T-helper 2 cell treated with Interferon-gamma antibody and Interleukin-4, amounts not matched to agents 5 μg/mL and 100 μg/mL, for 36 hours (primary cell): ENCODE measurements at regions not wholly inside any gene's neighbourhood (a gene's known extent, or its start where the extent isn't known, plus 50 kb on each side); places are given as distances from the start of the nearest gene placed in this dataset.

ENCODE experiments used
- DNase-seq: peaks from one replicate; pipeline ENCODE4 v3.0.0; 2021; ENCODE audit warnings: low spot score
- H3K27ac Mint-ChIP-seq: one replicate; pipeline ENCODE4 v1.8.0; 2021; ENCODE audit warnings: mild to moderate bottlenecking, mixed read lengths
- H3K27me3 Mint-ChIP-seq: one replicate; pipeline ENCODE4 v1.8.0; 2021; ENCODE audit warnings: low read depth, mixed read lengths
- H3K36me3 Mint-ChIP-seq: one replicate; pipeline ENCODE4 v1.8.0; 2021; ENCODE audit warnings: low read depth, mixed read lengths
- H3K4me1 Mint-ChIP-seq: one replicate; pipeline ENCODE4 v1.8.0; 2021; ENCODE audit warnings: low read depth, mixed read lengths
- H3K4me3 Mint-ChIP-seq: one replicate; pipeline ENCODE4 v1.8.0; 2022; ENCODE audit warnings: mild to moderate bottlenecking, moderate library complexity, mixed read lengths
- H3K9me3 Mint-ChIP-seq: one replicate; pipeline ENCODE4 v1.8.0; 2021; ENCODE audit warnings: mixed read lengths

DNA sequence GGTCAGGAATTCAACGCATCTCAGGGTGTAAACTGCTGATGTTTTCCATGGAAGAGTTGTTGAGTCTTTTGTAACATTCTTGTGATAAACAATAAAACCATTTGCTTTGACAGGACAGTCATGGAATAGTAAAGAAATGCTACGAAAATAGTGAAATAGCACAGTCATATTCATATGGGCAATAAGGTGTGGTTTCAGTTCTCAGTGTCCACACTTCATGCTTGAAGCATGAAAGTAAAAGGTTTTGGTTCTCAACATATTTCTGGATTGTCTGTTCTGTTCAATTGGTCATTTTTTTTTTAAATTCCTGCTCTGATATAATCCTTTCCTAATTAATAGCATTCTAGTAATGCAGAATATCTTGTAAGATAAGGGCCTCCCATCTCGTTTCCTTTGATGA is 467.6 kb upstream of the ZNF608 start:
- no peak overlapping the region for H3K27ac Mint-ChIP-seq
- H3K4me3 Mint-ChIP-seq = no peak overlapping the region
- H3K27me3 Mint-ChIP-seq = no peaks in the 10 kb centered on the region
- no peak for DNase-seq
- H3K36me3 Mint-ChIP-seq = no peaks in the 10 kb centered on the region
- peaks cover 8% of the 10 kb centered on the region for H3K9me3 Mint-ChIP-seq
- H3K4me1 Mint-ChIP-seq = no peaks in the 10 kb centered on the region

DNA sequence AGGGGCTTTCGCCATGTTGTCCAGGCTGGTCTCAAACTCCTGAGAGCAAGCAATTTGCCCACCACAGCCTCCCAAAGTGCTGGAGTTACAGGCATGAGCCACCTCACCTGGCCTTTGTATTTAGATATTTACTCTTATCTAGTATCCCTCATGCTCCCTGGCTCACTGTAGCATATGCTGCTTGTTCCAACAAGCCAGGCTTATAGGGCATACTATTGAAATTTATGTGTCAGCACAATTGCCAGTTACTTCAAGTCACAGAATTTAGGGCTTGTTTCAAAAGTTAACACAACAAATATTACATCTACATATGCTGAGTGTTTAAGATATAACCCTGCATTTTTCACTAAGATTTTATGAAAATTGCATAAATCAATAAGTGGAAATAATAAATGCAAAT is 469.2 kb upstream of the ZNF608 start:
- Mint-ChIP-seq H3K4me1 (no peaks in the 10 kb centered on the region), H3K27ac (no peak overlapping the region), H3K9me3 (peaks cover 4% of the 10 kb centered on the region), H3K4me3 (no peak overlapping the region), H3K27me3 (no peaks in the 10 kb centered on the region), H3K36me3 (no peaks in the 10 kb centered on the region)
- DNase-seq = no peak

DNA sequence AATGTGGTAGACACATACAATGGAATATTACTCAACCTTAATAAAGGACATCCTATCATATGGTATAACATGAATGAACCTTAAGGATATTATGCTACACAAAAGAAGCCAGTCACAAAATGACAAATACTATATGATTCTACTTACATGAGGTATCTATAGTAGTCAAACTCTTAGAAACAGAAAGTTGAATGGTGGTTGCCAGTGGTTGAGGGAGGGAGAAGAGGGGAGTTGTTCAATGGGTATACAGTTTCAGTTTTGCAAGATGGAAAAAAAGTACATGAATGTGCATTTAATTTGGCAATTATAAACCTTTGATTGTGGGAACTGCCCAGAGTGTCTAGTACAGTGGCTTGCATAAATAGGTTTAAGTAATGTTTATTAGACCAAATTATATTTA is 473.3 kb upstream of the ZNF608 start:
- no peaks in the 10 kb centered on the region for H3K36me3 Mint-ChIP-seq
- DNase-seq = no peak
- H3K27ac Mint-ChIP-seq = no peak overlapping the region
- no peaks in the 10 kb centered on the region for H3K27me3 Mint-ChIP-seq
- H3K4me1 Mint-ChIP-seq = no peaks in the 10 kb centered on the region
- H3K4me3 Mint-ChIP-seq = no peak overlapping the region
- no peaks in the 10 kb centered on the region for H3K9me3 Mint-ChIP-seq

DNA sequence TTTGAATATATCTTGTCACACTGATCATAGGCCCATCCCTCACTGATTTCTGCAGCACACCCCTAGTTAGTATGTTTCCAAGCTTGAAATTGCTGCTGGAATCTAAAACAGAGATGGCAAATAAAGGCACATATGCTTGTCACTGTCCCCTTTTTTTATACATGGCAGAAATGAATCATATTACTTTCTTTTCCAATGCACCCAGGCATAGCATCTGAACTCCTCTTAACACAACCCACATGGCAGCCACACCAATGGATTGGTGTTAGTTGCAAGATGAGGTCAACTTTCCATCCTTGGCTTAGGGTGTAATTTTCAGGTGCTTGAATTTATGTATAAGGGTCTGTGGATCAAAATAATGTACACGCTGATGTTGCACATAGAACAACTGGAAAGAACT is 473.8 kb upstream of the ZNF608 start:
- no peaks in the 10 kb centered on the region for H3K27me3 Mint-ChIP-seq
- H3K4me1 Mint-ChIP-seq = no peaks in the 10 kb centered on the region

DNA sequence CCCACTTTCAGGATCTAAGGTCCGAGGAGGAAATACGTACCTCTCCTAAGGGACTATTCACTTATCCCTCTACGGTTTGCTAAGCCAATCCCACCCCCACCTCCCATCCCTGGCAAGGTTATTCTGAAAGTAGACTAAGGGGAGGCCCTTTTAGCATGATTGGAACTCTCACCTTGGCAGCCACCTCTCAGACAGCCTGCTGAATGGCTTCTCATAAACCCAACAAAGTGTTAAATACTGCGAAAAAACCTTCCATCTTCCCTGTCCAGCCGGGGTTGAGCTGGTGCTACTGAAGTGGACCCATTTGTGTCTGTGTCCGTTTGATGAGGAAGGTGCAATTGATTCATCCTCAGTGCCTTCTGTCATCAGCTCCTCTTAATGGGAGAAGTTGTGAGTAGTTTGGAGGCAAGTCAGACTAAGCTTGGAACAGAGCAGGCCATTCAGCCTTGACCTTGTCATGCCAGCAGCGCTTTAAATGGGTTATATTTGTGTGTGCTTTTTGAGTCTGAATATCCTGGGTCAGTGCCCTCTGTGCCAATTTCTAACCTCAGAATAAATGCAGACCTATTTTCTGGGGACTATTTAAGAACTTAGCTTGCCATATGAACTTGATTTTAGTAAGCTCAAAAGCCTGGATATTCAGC is 476.3 kb upstream of the ZNF608 start:
- H3K4me3 Mint-ChIP-seq = no peak overlapping the region
- H3K9me3 Mint-ChIP-seq = no peaks in the 10 kb centered on the region
- H3K27ac Mint-ChIP-seq = no peak overlapping the region
- H3K36me3 Mint-ChIP-seq = no peaks in the 10 kb centered on the region
- H3K27me3 Mint-ChIP-seq = no peaks in the 10 kb centered on the region
- no peak for DNase-seq
- no peaks in the 10 kb centered on the region for H3K4me1 Mint-ChIP-seq

More for the DNA sequence above, 473.8 kb upstream of the ZNF608 start:
- DNase-seq = no peak
- Mint-ChIP-seq H3K36me3 (no peaks in the 10 kb centered on the region), H3K27ac (no peak overlapping the region), H3K9me3 (no peaks in the 10 kb centered on the region), H3K4me3 (no peak overlapping the region)

DNA sequence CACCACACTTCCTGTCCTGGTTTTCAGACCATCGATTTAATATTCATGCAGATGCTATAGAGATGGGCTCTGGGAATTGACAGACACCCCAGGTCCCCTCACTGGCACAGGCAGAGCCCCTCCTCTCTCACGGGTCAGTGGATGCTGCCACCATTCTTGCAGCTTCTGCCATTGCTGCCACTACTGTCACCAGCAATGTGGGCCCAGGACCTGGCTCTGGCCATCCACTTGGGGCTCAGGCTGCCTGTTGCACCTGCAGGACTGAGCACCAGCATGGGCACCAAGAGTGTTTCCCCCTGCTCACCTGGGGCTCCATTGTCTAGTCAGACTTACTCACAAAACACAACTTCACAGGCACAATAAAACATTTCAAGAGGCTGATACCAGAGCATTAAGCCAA is 479.0 kb upstream of the ZNF608 start:
- no peak overlapping the region for H3K4me3 Mint-ChIP-seq
- no peaks in the 10 kb centered on the region for H3K36me3 Mint-ChIP-seq
- H3K27me3 Mint-ChIP-seq = no peaks in the 10 kb centered on the region
- DNase-seq = no peak
- no peaks in the 10 kb centered on the region for H3K4me1 Mint-ChIP-seq
- no peak overlapping the region for H3K27ac Mint-ChIP-seq
- peaks cover 4% of the 10 kb centered on the region for H3K9me3 Mint-ChIP-seq

DNA sequence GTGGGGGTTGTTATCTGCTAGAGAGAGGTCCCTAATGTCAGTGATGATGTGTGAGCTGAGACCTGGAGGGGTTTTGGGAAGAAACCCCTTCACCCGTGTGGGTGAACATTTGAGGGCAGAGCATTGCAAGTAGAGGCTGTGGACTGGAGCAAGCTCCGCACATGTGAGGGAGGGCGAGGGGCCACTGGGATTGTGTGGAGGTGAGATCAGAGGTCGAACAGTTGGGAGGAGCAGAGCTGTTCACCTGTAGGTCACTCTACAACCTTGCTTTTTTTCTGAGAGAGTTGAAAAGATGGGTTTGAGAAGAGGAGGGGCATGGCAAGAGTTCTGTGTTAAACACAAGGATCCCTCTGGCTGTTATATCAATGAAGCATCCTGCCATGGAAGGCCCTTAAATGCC is 480.4 kb upstream of the ZNF608 start:
- Mint-ChIP-seq H3K4me1 (no peaks in the 10 kb centered on the region), H3K27ac (no peak overlapping the region)

DNA sequence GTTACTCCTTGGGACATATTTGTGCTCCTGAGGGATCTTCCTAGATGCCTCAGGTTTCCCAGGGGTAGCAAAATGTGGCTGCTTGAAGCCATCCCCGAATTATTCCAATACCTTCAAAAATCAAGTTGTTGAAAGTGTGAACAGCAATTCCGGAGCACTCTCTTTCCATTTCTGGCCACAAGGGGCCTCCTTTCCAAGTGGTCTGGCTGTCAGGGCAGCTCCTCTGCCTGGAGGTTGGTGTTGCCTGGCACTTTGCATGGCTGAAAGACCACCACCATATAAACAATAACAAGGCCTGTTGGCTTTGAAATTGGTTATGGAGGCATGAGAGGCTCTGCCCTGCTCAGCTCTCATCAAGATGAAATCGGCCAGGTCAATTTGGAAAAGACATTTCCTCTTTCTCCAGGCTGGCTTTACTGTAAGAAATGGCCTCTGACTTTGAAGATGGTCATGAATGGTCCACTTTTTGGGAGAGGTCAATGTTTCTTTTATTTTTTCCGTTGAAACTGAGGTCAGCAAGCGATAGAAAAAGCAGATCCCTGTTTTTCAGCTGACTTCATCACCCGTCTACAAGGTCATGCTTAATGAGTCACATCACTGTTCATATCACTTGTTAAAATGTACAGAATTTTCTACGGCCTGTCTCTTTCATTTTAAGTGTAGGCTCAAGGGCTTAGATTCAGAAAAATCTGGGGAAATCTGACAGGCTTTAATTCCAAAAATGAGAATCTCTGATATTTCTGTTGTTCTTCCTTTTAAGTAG is 481.1 kb upstream of the ZNF608 start:
- no peaks in the 10 kb centered on the region for H3K36me3 Mint-ChIP-seq
- peaks cover 12% of the 10 kb centered on the region for H3K9me3 Mint-ChIP-seq
- no peaks in the 10 kb centered on the region for H3K27me3 Mint-ChIP-seq
- no peak overlapping the region for H3K4me3 Mint-ChIP-seq
- DNase-seq = no peak
- H3K27ac Mint-ChIP-seq = no peak overlapping the region
- no peaks in the 10 kb centered on the region for H3K4me1 Mint-ChIP-seq

More for the DNA sequence above, 480.4 kb upstream of the ZNF608 start:
- no peaks in the 10 kb centered on the region for H3K27me3 Mint-ChIP-seq
- H3K4me3 Mint-ChIP-seq = no peak overlapping the region
- H3K9me3 Mint-ChIP-seq = peaks cover 10% of the 10 kb centered on the region
- DNase-seq = no peak
- H3K36me3 Mint-ChIP-seq = no peaks in the 10 kb centered on the region

DNA sequence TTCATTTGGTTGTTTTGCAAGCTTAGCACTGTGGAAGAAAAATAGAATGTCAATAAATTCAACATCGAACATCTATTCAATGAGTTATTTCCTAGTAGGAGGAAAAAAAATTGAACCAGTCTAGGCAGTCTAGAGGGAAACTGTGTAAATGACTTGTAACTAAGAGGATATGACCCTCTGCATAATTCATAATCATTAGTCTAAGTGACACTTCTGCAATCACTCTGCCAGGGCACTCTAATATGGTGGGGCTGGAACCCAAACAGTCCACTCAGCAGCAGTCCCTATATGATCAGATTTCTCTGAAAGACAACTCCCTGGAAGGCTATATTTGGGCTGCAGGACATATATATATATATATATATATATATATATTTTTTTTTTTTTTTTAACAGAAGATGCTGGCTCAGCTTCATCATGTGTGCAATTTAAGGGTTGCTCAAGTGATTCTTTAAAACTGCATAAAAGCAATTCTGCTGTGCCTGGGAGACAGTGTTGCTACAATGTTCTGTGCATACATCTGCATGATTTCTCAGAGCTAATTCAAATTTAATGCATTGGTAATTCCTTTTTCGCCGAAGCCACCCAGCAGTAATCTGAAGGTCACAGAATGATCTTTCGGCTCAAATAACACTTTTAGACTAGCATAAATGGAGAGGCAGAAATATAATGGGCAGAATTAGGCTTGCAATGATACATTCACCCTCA is 482.1 kb upstream of the ZNF608 start:
- no peaks in the 10 kb centered on the region for H3K36me3 Mint-ChIP-seq
- H3K4me3 Mint-ChIP-seq = no peak overlapping the region
- no peaks in the 10 kb centered on the region for H3K4me1 Mint-ChIP-seq
- DNase-seq = no peak
- peaks cover 12% of the 10 kb centered on the region for H3K9me3 Mint-ChIP-seq
- no peaks in the 10 kb centered on the region for H3K27me3 Mint-ChIP-seq
- no peak overlapping the region for H3K27ac Mint-ChIP-seq

DNA sequence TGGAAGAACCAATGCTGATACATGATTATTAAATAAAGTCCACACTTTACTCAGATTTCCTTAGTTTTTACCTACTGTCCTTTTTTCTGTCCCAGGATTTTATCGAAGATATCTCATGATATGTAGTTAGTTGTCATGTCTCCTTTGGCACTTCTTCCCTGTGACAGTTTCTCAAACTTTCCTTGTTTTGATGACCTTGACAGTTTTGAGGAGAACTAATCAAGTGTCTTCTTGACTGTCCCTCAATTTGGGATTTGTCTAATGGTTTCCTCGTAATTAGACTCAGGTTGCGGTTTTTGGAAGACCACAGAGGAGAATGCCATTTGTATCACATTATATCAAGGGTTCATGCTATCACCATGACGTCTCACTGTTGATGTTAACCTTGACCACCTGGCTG is 483.1 kb upstream of the ZNF608 start:
- no peak overlapping the region for H3K27ac Mint-ChIP-seq
- DNase-seq = no peak
- no peaks in the 10 kb centered on the region for H3K4me1 Mint-ChIP-seq
- H3K9me3 Mint-ChIP-seq = peaks cover 15% of the 10 kb centered on the region
- no peaks in the 10 kb centered on the region for H3K36me3 Mint-ChIP-seq
- H3K4me3 Mint-ChIP-seq = no peak overlapping the region
- no peaks in the 10 kb centered on the region for H3K27me3 Mint-ChIP-seq

DNA sequence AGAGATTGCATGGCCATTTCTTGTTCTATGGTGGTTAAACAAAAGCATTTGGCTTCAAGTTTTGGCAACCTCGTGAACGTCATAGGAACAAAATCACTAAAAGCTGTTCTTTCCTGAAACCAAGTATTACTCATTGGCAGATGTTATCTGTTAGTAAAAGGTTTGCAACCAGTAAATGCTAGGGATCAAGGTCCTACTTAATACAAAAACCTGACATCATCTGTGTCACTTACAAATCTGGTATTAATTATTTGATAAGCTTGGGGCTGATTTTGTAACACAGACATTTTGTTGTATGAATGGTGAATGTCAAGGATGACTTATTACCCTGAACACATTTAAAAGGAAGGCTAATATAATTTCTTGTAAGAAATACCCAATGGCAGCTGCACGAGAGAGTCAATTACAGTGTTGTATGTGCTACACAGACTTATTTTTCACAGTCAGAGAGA is 486.4 kb upstream of the ZNF608 start:
- no peaks in the 10 kb centered on the region for H3K36me3 Mint-ChIP-seq
- DNase-seq = no peak
- no peak overlapping the region for H3K27ac Mint-ChIP-seq

DNA sequence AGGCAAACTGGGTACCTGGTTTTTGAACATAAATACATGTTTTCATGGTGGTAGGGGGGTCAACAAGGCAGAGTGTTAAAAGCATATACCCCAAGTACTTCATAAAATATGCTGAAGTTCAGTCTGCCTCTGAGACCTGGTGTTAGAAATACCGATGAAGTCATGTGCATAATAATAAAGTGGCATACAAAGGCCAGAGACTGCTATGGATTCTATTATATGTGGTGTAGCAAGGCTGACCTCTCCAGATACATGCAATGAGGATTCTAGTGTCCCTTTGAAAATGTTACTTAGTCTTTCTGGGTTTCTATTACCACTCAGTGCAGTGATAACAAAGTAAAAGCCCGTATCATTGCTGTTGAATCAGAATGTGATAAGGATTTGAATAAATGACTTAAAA is 487.5 kb upstream of the ZNF608 start:
- Mint-ChIP-seq H3K27ac (no peak overlapping the region), H3K27me3 (no peaks in the 10 kb centered on the region), H3K4me1 (no peaks in the 10 kb centered on the region), H3K36me3 (no peaks in the 10 kb centered on the region), H3K4me3 (no peak overlapping the region), H3K9me3 (peaks cover 13% of the 10 kb centered on the region)
- DNase-seq = no peak

More for the DNA sequence above, 486.4 kb upstream of the ZNF608 start:
- Mint-ChIP-seq H3K9me3 (peaks cover 15% of the 10 kb centered on the region), H3K4me3 (no peak overlapping the region), H3K4me1 (no peaks in the 10 kb centered on the region), H3K27me3 (no peaks in the 10 kb centered on the region)

DNA sequence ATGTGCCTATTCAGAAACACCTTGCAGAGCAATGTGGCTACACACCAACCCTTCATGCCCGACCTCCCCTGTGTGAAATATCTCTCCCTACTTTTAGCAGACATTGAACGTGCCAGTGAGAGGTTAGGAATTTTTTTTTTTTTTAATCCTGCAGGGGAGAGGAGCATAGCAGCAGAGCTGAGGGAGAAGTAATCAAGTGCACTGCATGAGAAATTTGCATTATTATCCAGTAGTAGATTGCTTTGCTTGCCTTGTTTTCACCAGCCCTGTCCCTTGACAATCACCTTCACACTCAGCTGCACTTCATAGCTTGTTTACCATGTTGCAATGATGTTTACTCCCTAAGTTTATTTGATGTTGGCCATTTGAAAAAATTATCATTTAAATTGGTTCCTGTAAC is 489.6 kb upstream of the ZNF608 start:
- Mint-ChIP-seq H3K4me1 (no peaks in the 10 kb centered on the region), H3K27ac (no peak overlapping the region), H3K4me3 (no peak overlapping the region), H3K9me3 (peaks cover 10% of the 10 kb centered on the region), H3K36me3 (no peaks in the 10 kb centered on the region), H3K27me3 (no peaks in the 10 kb centered on the region)
- no peak for DNase-seq

DNA sequence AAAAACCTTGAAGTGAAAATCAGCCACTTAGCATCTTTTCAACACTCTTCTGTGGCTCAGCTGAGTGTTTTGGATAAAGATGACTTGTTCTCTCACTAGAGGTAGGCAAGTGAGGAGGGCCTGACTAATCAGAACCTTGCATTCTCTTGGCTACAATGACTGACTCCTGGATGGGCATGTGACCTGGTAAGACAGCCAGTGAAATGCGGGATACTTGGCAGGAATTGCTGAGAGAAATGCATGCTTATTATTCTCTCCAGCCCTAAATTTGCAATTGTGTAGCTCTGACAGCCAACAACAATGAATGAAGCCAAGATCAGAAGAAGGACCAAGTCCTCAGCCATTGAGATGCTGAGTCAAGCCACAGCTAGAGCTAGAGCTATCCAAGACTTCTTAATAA is 490.5 kb upstream of the ZNF608 start:
- Mint-ChIP-seq H3K27ac (no peak overlapping the region), H3K27me3 (no peaks in the 10 kb centered on the region), H3K9me3 (peaks cover 3% of the 10 kb centered on the region), H3K4me1 (no peaks in the 10 kb centered on the region), H3K4me3 (no peak overlapping the region), H3K36me3 (no peaks in the 10 kb centered on the region)
- DNase-seq = no peak
